ENCODE measurements at regions not wholly inside any gene's neighbourhood (a gene's known extent, or its start where the extent isn't known, plus 50 kb on each side); places are given as distances from the start of the nearest gene placed in this dataset.

- peak; percentile 14 for DNase-seq
- in situ Hi-C loops (cut with HindIII; ENCODE audit: low pct_ligation_motif_present, low sequenced_read_pairs), result no loop called here
- Histone ChIP-seq H3K4me3 (ENCODE audit: low read depth, low read length) (no peak overlapping the region), H3K27ac (no peak overlapping the region), H3K27me3 (replicated peaks) (no peaks in the 10 kb centered on the region), H3K36me3 (replicated peaks) (no peaks in the 10 kb centered on the region)
- TF ChIP-seq CTCF (IDR thresholded peaks at IDR 0.05; ENCODE audit: low read depth, low read length, missing control alignments), result no peak
Measured at GRCh38 chr6:145199961-145200360, 535.4 kb downstream of the EPM2A start.

- no peak overlapping the region for H3K4me3 ChIP-seq (ENCODE audit: low read depth, low read length)
- no peak for DNase-seq
- TF ChIP-seq CTCF (IDR thresholded peaks at IDR 0.05; ENCODE audit: low read depth, low read length, missing control alignments), result no peak
- in situ Hi-C loops (cut with HindIII; ENCODE audit: low pct_ligation_motif_present, low sequenced_read_pairs), result no loop called here
- H3K27ac ChIP-seq, result no peak overlapping the region
- no peaks in the 10 kb centered on the region for H3K27me3 ChIP-seq (replicated peaks)
- H3K36me3 ChIP-seq (replicated peaks), result no peaks in the 10 kb centered on the region
Measured at GRCh38 chr6:145204301-145204700, 531.0 kb downstream of the EPM2A start.

- no peak overlapping the region for H3K4me3 ChIP-seq (ENCODE audit: low read depth, low read length)
- H3K36me3 ChIP-seq (replicated peaks), result no peaks in the 10 kb centered on the region
- no peak for TF ChIP-seq CTCF (IDR thresholded peaks at IDR 0.05; ENCODE audit: low read depth, low read length, missing control alignments)
- DNase-seq, result peak; percentile 51
- in situ Hi-C loops (cut with HindIII; ENCODE audit: low pct_ligation_motif_present, low sequenced_read_pairs), result no loop called here
- H3K27me3 ChIP-seq (replicated peaks), result no peaks in the 10 kb centered on the region
- peak overlapping the region; percentile 8 for H3K27ac ChIP-seq
Measured at GRCh38 chr6:145206247-145206907, 528.9 kb downstream of the EPM2A start.

DNA sequence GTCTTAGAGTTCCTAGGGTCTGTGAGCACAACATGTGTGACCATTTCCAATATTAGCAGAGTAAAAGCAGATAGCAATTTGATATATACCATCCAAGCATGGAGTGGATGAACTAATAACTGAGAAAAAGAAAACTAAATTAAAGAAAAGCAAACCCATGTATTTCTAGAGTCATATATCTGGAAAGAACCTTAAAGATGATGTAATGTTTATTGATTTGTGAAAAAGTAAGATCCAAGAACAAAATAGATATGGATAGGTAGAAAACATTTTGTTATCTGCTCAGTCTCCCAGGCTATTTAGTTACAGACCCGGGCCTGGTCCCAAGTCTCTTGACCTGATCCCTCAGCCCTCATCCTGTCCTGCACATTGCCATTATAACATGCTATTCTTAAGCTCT is 526.8 kb downstream of the EPM2A start:
- no peak overlapping the region for H3K27ac ChIP-seq
- DNase-seq, result no peak
- H3K27me3 ChIP-seq (replicated peaks), result no peaks in the 10 kb centered on the region
- no peak overlapping the region for H3K4me3 ChIP-seq (ENCODE audit: low read depth, low read length)
- in situ Hi-C loops (cut with HindIII; ENCODE audit: low pct_ligation_motif_present, low sequenced_read_pairs), result no loop called here
- no peak for TF ChIP-seq CTCF (IDR thresholded peaks at IDR 0.05; ENCODE audit: low read depth, low read length, missing control alignments)
- H3K36me3 ChIP-seq (replicated peaks), result no peaks in the 10 kb centered on the region

- H3K36me3 ChIP-seq (replicated peaks), result no peaks in the 10 kb centered on the region
- no peak overlapping the region for H3K27ac ChIP-seq
- TF ChIP-seq CTCF (IDR thresholded peaks at IDR 0.05; ENCODE audit: low read depth, low read length, missing control alignments), result no peak
- no peak overlapping the region for H3K4me3 ChIP-seq (ENCODE audit: low read depth, low read length)
- in situ Hi-C loops (cut with HindIII; ENCODE audit: low pct_ligation_motif_present, low sequenced_read_pairs), result no loop called here
- no peaks in the 10 kb centered on the region for H3K27me3 ChIP-seq (replicated peaks)
- peak; percentile 2 for DNase-seq
Measured at GRCh38 chr6:145209272-145209671, 526.0 kb downstream of the EPM2A start.

DNA sequence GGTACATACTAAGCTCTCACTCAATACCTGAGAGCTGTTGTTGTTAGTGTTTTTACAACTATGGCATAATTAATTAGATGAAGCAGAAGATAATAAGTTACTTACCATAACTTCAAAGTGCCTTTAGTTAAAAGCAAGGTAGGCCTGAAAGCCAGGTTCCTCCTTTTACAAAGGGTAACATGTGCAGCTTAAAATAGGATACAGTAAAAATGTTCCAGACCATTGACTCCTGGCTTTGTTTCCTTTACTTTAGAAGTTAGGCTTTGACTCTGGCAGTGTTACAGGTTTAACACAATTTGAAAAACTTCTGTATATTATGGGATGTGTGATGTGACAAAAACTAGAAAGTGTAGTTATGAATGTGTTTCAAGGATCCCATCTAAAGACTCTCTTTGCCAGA is 522.5 kb downstream of the EPM2A start:
- TF ChIP-seq CTCF (IDR thresholded peaks at IDR 0.05; ENCODE audit: low read depth, low read length, missing control alignments), result no peak
- Histone ChIP-seq H3K36me3 (replicated peaks) (no peaks in the 10 kb centered on the region), H3K27me3 (replicated peaks) (no peaks in the 10 kb centered on the region), H3K4me3 (ENCODE audit: low read depth, low read length) (no peak overlapping the region), H3K27ac (no peak overlapping the region)
- no peak for DNase-seq
- in situ Hi-C loops (cut with HindIII; ENCODE audit: low pct_ligation_motif_present, low sequenced_read_pairs), result no loop called here

All from brain microvascular endothelial cell (primary cell).